Midbrain (tissue), 1 donor: ENCODE measurements at regions not wholly inside any gene's neighbourhood (a gene's known extent, or its start where the extent isn't known, plus 50 kb on each side); places are given as distances from the start of the nearest gene placed in this dataset.
"Not testable (repeated sequence)": the region's sequence is repeated elsewhere in the genome, so short reads cannot be mapped to it uniquely, and the experiment has no call there.

Experiments
- DNase-seq: peaks from one replicate; lab custom pipeline; 2025; lab: John Stamatoyannopoulos, UW

DNA sequence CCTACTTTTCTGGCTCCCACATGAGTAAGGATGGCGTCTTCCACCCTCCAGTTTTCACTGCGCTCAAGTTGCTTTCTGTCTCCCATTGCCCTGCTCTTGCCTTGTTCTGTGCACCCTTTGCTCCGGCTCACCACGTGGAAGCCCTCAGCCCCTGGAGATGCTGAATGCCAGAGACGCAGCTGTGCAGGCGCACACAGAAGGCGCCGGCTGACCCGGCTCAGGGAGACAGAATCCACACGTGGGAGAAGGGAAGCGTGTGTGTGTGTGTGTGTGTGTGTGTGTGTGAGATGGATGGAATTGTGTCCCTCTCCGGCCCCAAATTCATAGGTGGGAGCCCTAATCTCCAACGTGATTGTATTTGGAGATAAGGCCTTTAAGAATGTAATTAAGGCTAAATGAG, 118.2 kb upstream of the ERRFI1 start:
- no peak for DNase-seq

DNA sequence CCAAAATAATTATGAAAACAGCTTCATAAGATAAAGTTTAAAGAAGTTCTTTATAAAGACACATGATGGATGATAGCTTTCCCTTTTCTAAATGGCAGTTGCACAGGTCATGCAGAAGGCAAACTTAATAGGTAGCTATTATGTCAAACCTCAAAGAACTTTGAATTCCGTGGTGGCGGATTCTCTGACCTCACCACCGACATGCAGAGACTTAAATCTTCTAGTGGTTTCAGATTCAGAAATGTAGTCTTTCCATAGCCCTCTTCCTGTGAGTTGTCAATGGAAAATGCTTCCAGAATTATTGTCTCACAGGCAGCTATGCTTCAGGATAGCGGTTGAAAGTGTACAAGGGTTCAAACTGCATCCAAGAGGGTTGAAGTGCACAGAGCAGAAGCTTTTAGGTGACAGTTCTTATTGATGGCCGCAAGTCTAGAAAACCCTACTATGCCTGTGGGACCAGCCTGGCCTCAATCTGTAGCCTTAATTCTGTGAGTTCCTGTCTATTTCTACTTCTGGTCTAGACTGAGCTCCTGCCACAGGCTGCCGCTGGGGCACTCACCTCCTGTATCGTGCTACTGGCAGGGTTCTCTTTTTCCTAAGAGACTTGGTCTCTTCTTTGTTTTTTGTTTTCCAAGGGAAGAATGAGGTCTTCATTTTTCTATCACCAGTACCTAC, 117.0 kb upstream of the ERRFI1 start:
- DNase-seq = no peak

DNA sequence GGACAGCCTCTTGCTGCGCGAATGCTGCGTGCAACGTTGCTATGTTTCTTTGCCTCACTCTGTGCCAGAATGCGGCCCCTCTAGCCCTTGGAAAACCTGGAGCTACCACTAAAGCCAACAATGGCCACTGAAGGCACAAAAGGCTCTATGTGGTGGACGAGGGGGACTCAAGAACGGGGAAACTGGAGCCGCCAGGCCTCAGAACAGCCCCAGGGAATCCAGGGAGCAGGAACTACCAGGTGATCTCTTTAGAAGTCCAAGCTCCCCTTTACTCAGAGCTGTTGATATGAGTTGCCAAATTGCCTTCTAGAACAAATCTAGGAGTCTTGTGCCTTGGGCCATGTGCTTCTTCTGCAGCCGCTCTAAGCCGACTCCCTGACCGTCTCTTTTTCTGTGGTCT, 113.8 kb upstream of the ERRFI1 start:
- no peak for DNase-seq

DNA sequence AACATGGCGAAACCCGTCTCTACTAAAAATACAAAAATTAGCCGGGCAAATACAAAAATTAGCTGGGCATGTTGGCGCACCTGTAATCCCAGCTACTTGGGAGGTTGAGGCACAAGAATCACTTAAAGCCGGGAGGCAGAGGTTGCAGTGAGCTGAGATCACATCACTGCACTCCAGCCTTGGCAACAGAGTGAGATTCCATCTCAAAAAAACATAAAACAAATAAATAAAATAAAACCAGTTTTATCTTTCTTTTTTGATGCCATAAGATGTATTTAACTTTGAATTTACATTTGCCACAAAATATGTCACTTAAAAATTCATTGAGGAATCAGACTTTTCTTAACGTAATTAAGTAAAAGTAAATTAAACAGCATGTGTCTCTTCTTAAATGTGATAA, 113.3 kb upstream of the ERRFI1 start:
- DNase-seq = no peak

DNA sequence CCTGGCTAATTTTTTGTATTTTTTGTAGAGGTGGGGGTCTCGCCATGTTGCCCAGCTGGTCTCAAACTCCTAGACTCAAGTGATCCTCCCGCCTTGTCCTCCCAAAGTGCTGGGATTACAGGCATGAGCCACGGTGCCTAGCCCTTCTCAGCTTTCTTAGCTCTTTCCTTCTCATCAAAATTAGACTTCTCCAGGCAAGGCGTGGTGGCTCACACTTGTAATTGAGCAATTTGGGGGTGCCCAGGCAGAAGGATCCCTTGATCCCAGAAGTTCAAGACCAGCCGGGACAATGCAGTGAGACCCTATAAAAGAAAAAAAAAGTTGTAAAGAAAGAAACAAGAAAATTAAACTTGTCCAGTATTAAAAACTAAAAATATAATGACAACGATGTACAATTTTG, 112.6 kb upstream of the ERRFI1 start:
- no peak for DNase-seq

DNA sequence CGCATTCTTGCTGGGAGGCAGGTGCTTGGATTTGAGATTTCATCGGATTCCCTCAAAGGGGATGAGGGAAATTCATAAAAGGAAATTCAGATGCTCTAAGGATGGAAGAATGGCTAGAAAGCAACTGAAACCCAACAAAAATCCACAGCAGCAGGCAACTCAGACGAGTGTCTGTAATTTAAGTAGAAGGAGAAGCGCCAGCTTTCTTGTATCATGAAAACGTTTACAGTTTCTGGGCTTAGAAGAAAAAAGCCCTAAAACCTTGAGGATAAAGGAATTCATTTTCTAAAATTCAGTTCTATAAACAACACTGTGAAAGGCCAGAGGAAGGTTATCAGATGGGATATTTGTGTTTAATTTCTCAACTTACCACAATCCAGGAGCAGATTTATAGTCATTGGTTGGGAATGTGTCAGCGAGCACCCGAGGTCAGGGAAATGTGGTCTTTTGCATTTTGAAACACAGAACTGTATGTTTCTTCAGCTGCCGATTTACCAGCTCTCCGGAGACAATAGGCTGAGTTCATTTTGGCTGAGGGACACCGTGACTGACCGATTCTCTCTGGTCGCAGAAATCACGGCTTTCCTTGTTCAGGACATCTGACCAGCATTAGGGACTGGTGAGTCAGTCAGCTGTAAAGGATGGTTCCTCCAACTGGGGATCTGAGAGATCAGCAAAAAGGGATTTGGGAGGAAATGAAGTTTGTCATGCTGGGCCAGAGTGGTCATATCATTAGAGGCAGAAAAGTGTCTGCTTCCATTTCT, 111.6 kb upstream of the ERRFI1 start:
- DNase-seq = no peak

DNA sequence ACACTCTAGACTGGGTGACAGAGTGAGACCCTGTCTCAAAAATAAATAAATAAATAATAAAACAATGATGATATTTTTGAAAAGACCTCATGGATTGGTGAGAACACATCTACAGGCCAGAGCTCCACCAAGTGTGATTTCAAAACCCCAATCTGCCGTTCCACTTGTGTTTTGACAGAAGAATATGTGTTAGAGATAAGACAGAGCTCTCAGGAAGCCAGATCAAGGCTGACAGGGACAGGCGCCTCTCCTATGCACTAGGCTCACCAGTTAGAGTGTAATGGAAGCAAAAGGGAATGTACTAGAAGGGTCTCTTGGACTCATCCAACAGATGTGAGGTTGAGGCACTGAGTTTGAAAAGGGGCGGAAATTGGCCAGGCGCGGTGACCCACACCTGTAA, 110.7 kb upstream of the ERRFI1 start:
- no peak for DNase-seq

DNA sequence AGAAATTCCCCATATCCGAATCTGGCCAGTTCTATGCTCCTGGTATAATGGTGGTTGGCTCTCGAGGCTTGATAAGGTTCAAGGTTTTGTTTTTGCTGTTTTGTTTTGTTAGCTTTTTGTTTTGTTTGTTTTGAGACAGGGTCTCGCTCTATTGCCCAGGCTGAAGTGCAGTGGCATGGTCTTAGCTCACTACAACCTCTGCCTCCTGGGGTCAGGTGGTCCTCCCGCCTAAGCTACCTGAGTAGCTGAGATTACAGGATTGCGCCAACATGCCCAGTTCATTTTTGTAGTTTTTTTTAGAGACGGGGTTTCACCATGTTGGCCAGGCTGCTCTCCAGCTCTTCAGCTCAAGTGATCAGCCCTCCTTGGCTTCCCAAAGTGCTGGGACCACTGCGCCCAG, 109.1 kb upstream of the ERRFI1 start:
- no peak for DNase-seq

DNA sequence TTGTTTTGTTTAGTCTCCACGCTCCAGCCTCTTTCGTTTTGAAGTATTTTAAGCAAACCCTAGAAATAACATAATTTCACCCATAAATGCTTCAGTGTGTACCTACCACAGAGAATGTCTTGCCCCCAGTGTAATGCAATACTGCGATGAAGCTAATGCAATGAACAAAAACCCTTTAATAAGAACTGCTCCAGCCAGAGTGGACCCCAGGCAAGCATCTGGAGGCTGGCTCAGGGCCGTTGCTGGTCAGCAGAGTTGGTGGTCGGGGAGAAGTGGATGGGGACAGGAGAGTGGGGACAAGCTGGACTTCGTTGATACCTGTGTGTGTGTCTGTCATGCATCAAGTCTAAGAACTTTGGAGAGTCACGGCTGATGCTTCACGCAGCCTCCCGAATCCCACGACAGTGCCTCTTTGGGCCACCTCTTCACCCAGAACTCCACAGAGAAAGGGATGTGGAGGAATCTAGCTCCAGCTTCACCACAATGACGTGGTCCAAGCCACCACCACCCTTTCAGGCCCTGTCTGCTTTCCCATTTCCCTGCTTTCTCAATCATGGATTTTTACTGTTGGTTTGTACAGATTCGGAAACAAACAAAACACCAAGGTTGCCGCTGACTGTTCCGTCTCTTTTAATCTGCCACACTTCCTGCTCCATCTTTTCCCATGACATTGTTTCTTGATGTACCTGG, 108.6 kb upstream of the ERRFI1 start:
- DNase-seq = no peak

DNA sequence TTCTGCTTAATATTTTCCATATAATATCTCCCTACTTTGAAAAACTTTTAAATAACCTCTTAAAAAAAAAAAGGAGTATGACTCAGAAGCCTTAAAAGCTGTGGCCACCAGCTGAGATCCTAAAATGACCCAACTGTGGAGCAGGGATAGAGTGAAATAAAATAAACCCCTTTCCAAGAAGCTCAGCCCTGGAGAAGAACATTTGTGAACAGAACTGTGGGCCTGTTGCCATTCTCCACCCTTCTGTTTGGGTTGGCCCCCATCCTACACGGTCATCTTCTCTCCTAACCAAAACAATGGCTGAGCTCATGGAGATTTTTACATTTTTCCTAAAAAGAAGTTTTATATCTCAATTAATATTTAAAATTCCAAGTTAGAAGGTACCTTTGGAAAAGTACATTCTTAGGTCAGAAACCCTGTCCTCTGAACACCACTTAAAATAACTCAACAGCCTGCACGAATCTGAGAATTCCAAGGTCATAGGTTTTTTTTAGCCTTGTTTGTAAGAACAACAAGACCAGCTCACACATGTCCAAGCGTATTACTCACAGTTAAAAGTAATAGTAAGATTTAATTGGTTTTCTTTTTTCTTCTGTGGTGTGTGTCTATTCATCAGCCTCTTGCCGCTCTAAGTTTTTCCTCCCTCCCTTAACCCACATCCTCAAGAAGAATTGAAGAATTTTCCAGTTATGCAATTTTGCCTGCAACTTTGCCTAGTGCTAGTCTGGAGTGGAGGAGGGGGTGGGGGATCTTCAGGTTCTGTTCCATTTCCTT, 107.7 kb upstream of the ERRFI1 start:
- no peak for DNase-seq

DNA sequence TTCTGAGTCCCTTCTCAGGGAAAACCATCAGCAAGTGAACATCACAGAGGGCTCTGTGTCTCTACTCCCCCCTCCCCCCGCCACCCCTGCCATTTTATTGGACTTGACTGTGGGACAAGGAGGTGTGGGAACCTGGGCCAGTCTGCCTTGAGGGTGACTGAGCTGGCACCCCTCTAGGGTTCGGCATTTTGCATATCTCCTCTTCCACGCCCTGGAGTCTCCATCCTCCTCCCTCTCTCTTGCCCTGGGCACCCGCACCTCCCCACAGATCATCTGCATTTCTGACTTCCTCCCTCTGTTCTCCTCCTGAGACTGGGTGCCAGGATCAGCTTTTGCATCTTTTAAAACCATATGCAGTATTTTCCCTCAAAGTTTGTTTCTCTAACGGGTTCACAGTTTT, 107.1 kb upstream of the ERRFI1 start:
- no peak for DNase-seq

DNA sequence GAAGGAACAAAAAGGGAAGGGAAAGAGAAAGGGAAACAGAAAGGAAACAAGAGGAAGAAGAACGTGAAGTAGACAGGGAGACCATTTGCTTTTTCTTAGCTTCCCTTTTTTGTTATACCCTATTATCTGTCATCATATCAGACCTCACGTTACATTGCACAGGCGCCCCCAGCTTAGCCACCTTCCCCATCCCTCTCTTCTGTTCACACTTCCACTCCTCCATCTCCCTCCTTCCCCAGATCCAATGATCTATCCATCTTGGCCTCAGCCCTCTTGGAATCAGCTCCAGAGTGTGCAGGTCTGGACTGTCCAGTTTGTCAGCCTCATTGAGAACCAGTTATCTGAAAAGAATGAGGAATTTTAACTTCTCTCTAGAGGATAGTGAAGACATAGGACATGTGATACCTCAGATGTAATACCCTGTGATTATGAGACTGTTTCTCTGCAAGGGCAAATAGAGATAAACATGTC, 101.1 kb upstream of the ERRFI1 start:
- no peak for DNase-seq

DNA sequence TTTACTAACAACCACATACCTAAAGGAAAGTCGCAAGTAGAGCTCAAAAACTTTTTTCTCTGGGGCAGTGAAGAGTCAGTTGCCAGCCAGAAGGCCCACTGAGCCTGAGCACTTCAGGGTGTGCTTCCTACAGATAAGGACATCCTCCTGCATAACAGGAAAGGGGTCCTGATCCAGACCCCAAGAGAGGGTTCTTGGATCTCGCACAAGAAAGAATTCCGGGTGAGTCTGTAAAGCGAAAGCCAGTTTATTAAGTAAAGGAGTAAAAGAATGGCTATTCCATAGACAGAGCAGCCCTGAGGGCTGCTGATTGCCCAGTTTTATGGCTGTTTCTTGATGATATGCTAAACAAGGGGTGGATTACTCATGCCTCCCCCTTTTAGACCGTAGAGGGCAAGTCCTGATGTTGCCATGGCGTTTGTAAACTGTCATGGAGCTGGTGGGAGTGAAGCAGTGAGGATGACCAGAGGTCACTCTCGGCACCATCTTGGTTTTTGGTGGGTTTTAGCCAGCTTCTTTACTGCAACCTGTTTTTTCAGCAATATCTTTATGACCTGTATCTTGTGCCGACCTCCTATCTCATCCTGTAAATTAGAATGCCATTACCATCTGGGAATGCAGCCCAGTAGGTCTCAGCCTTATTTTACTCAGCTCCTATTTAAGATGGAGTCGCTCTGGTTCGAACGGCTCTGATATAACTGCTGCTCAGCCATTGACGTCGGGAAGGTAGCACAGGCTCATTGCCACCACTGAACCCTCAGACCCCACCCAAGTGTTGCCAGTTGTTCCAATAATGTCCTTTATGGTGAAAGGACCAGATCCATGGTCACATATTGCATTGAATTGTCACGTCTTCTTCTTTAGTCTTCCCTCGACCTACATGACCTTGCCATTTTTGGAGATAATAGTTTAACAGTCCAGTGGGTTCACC, 96.6 kb upstream of the ERRFI1 start:
- no peak for DNase-seq

DNA sequence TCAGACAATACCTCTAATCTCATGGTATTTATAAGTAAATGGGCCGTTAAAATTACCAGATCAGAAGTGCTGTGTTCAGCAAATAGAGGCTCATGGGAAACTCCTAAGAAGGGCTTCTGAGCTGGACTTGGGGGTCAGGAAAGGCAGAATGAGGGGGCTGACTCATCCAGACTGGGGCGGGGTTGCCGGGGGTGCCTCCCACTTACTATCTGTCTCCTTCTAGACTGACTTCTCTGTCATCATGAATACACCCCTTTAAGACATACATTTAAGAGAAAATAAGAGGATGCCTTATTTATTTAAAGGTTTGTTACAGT, 96.0 kb upstream of the ERRFI1 start:
- DNase-seq = no peak

DNA sequence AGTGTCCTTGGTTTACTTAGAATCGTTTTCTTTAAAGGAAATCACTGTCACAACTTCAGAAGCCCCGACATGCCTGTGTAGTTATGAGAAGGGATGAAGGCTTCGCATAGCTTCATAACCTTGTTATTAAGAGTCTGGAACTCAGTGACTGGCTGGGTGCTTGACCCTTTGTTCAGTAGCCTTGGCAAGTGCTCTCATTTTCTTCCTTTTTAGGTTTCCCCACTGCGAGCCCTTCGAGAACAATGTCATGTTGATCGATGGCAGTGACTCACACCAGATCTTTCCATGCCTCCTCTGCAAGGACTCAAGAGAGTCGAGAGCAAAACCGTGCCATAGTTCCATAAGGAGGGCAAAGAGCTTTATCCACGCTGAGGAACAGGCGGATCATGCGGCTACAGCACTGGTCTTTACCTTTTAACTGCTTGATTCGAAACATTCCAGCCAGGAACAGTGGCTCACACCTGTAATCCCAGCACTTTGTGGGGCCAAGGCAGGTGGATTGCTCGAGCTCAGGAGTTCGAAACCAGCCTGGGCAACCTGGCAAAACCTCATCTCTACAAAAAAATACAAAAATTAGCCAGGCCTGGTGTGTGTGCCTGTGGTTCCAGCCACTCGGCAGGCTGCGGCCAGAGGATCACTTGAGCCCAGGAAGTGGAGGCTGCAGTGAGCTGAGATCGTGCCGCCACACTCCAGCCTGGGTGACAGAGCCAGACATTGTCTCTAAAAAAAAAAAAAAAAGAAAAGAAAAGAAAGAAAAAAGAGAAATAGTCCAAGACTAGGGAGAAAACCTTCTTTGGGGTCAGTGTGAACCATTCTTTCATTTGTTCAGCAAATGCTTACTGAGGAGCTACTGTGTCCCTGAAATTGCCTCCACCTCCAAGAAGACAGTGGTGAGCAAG, 95.4 kb upstream of the ERRFI1 start:
- DNase-seq = no peak

DNA sequence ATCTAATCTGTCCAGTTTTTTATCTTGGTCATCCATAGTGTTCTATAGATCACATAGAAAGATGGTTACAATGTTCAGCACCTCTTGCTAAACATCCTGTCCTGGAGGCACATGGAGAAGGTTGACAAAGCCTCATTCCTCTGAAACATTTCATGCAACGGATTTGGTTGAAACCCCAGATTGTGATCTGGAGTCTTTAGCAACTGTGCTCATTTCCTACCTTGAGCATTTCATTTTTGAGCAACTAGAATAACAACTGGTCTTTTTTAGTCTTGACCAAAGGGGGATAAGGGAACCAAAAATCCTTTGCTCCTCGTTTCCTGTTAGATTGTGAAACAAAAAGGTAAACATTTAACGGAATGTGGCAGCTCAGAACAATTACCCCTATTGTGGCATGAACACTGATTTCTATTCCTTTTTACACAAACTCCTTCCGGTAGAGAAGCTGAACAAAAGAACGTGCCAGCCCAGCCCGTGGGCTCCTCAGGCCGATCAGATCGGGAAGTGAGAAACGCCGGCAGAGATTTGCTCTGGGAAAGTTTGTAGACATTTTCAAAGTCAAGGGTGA, 94.7 kb upstream of the ERRFI1 start:
- no peak for DNase-seq

DNA sequence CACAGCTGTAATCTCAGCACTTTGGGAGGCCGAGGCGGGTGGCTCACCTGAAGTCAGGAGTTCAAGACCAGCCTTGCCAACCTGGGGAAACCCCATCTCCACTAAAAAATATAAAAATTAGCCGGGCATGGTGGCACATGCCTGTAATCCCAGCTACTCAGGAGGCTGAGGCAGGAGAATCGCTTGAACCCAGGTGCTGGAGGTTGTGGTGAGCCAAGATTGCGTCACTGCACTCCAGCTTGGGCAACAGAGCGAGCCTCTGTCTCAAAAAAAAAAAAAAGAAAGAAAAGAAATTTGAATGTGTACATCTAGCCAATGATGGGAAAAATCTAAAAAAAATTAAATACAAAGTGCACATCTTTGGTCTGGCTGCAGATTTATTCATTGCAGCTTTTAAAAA, 92.6 kb upstream of the ERRFI1 start:
- not testable (repeated sequence) for DNase-seq

DNA sequence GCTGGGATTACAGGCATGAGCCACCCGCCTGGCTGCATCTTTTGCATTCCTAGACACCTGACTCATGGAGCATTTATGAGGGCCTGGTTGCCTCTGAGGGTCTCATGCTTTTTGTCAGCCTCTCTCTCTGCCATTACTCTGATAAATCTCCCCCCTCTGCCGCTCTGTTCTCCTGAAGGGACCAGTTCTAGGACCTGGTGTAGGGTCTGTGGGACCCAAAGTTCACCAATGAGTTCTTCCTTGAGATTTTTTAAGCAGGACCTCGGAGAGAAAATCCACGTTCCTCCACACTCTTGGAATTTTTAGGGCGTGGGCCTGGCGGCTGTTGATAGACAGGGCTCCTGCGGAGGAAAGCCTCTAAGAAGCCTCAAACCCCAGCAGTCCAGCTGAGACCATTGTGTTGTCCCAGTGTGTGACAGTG, 91.9 kb upstream of the ERRFI1 start:
- DNase-seq = no peak

DNA sequence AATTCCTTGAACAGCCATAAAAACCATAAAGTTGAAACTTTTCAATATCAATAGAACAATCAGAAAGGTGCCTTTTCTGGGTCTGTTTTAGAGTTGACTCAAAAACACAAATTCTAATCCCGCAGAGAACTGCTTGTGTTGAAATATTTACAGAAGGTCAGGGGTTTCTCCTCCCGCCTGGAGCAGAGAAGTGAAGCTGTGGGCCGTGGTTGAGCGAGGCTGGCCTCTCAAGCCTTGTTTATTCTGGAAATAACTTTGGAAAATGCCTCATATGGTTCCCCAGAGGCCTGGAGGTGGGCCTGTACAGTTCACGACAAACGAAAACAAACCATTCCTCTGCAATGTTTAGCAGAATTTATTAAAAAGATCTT, 90.8 kb upstream of the ERRFI1 start:
- DNase-seq = no peak

DNA sequence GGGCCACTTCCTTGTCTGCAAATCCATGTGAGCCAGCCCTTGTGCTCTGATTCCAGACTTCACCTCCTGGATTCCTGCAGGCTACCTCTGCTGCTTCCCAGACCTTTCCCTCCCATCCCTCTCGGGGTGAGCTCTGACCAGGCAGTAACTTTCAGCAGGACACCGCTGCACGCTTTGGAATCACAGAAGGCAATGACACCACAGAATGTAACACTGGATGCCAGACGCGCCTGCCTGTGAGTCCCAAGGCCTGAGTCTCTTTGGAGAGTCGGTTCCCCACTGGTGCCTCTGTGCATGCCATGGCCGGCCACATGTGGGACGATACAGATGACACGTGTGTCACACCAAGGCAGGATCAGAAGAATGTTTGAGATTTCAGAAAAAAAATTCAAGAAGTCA, 89.7 kb upstream of the ERRFI1 start:
- no peak for DNase-seq
